GM21786 (cell line): ENCODE measurements at regions not wholly inside any gene's neighbourhood (a gene's known extent, or its start where the extent isn't known, plus 50 kb on each side); places are given as distances from the start of the nearest gene placed in this dataset.

Experiments
- ATAC-seq: cut with Tn5 transposase; IDR thresholded peaks from one replicate; pipeline ENCODE4 v1.9.1; 2021; ENCODE audit not compliant: unreplicated experiment

DNA sequence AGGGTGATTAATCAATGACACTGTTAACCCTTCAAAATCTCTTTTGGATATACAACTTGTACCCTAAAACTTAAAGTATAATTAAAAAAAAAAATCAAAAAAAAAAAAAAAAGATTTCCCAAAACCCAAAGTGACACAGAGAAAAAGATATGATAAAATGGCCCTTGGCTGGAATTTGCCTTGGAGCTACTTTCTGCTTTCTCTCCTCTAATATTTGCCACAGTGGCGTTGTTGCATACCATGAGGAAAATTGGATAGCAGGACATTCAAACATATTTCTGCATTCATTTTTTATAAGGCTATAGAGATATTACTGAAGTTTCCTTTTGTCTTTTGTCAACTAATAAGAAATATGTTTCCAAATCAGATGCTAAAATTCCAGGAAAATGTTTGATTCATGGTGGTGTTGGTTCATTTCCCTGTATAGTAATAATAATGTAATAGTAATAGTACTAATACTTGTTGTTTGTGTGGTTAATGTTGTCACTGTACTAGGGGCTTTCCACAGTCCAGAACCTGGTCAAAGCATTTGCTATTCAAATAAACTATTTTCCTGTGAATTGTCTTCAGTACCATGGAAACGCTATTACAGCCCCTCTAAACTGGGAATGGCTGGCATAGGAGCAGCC, 441.3 kb upstream of the THBS1 start:
- ATAC-seq, result peak; percentile 29

DNA sequence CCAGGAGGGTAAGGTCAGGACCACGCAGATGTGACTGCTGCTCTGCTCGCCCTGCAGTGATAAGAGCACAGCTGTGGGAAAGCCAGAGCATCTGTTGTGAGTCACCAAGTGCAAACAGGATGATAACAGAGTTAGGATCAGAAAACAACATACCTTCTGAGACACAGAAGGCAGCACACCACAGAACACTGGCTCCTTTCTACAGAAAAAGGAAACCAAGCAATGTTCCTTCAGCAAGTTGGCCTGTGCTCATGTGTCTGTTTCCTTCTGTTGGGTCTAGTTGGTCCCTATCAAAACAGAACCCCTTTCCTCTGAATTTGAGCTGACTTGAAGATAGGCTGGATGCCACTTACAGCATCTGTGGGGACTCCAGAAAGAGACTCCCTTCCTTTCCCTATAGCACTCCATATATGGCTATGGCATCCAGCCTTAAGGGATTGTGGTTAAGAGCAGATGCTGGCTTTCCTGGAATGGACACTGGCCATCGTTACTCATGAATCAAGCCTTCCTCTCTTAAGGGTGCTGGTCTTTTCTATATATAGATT, 440.7 kb upstream of the THBS1 start:
- ATAC-seq, result peak; percentile 61

- ATAC-seq, result no peak
Observed at GRCh38 chr15:39142500-39142899, 438.4 kb upstream of the THBS1 start.

DNA sequence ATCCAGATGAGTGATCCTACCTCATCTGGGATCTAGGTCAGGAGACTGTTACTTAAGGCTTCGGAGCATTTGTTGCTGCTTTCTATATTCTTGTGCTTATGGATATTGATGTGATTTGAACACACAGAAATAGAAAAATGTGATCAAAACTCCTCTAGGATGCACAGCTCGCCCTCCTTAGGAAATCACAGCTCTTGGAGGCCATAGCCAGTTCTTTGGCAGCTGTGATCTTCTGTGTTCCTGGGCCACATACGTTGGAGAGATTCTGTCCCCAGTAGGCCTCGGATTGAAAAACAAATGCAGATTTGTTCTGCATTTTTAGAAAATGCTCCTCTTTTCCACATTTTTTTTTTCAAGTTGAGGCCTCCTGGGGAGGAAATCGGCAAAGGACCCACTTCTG, 437.4 kb upstream of the THBS1 start:
- no peak for ATAC-seq

DNA sequence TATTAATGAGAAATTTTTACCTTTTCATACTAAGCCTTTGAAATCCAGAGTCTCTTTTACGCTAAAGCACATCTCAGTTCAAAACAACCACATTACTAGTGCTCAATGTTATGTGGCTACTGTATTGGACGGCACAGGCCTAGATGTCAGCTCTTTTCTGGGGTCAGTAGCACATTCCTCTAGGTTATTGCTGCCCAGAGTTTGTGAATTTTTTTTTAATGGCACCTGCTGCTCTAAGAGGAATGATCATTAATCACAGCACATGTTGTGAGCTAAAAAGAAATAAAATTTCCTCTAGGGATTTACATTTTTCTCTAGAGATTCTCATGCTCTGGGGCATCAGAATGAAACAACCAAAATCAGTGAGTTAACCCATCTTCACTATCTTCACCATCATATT, 436.8 kb upstream of the THBS1 start:
- no peak for ATAC-seq

GRCh38 chr15:39144613-39145499, 436.0 kb upstream of the THBS1 start:
- ATAC-seq, result no peak

- no peak for ATAC-seq
Observed at GRCh38 chr15:39145854-39146625, 434.8 kb upstream of the THBS1 start.

DNA sequence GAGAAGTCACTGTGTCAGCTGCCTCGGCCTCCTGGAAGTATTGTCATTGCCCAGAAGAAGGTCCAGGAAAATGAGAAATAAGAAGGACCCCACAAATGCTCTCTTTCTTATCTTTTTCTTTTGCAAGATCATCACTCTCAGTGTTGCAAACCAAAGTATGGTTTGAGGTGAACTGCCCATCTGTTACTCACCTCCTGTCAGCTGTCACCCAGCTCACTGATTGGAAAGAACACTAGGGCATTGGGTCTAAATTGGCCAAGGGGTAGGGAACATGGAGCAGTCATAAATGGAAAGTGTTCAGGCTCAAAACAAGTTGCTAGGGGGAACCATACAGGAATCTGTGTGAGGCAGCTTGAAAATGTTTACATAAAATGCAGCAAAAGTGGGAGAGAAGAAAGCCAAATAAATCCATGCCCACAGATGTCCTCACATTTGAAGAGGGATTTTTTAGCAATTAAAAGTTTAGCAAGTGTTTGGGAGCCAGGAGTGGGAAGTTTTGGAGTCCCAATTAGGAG, 431.2 kb upstream of the THBS1 start:
- no peak for ATAC-seq

DNA sequence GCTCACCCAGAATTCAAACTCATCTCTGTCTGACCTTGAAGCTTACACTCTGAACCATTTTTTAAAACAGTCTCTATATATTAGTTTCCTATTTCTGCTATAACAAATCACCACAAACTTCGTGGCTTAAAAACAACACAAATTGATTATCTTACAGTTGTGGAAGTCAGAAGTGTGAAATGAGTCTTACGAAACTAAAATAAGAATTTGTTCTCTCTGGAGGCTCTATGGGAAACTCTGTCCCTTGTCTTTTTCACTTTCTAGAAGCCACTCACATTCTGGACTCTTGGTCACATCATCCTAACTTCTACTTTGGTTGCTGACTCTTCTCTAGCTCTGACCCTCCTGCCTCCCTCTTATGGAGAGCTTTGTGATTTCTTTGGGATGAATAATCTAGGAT, 429.3 kb upstream of the THBS1 start:
- no peak for ATAC-seq

DNA sequence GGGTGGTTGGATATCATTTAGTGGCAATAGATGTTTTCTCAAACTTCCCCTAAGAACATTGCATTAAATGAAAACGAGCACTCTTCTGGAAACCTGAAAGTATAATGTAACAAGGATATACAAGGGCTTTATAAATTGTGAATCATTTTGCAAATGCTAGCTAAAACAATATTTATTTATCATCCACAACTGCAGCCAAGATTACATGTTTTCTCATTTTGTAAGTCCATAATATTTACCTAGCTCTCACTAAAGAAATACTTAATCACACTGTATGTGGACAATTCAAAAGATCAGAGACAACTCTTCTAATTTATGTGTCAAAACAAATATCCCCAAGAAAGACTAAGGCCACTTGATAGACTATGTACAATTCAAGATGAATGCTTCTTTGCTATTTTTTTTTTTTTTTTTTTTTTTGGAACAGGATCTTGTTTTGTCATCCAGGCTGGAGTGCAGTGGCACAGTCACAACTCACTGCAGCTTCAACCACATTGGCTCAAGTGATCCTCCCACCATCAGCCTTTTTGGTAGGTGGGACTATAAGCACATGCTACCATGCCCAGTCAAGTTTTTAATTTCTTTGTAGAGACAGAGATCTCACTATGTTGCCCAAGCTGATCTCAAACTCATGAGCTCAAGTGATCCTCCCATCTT, 427.7 kb upstream of the THBS1 start:
- no peak for ATAC-seq

DNA sequence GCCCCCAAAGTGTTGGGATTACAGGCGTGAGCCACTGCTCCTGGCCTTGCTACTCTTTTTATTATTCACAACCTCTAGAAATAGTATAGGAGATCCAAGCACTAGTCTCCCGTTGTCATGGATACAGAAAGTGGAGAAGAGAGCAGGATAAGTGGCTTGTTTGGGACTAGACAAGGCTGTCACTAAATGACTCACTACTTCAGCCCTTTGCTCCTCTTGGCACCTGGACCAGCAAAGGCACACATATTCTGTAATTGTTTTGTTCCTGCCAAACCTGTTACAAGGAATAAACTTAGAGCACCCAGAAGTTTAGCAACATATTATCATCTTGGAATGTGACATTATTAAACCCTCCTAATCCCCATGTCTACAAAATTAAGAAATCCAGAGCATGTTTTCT, 427.2 kb upstream of the THBS1 start:
- no peak for ATAC-seq

- no peak for ATAC-seq
Observed at GRCh38 chr15:39154227-39154638, 426.6 kb upstream of the THBS1 start.

GRCh38 chr15:39154776-39155175, 426.1 kb upstream of the THBS1 start:
- no peak for ATAC-seq

DNA sequence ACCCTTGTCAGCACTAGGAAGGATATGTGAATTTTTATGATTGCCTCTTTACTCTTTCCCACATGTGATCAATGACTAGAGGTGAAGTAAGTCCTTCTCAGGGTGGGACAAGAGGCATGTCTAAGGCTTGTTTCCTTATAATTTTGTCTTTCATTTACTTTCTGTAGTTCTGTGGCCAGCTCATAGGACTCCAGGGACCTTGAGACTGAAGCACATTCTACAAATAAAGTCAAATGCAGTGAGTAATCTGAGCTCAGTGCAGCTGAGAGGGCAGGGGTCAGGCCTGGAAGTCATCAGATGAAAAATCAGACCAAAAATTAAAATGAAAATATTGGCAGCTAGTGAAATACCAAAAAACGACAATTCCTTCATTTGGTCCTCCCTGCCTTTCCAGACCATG, 424.7 kb upstream of the THBS1 start:
- ATAC-seq, result no peak

DNA sequence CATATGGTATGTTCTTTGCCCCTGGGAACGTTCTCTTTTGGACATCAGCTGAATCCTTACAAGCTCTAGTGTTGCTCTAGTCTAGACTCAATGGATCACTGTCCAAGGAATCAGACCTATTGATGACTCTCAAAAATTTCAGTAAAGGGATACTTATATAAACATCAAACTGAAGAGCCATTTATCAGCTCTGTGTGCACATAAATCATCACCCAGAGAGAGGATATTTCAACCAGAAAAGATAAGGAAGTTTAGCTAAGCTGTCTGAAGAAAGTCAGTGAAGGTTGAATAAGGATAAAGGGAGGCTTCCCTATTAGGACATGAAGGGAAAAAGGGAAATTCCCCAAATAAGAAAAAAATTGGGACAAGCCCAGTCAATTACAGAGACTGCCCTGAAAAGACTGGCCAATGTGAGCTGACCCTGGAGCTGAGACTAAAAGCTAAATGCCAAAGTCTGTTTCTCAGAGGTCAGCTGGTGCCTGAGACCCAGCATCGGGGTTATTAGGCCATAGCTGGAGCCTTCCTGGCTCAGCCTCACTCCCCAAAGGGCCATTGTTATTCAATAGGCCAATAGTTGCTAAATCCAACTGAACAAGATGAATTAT, 424.1 kb upstream of the THBS1 start:
- no peak for ATAC-seq

- ATAC-seq, result no peak
Observed at GRCh38 chr15:39157882-39158281, 423.0 kb upstream of the THBS1 start.

DNA sequence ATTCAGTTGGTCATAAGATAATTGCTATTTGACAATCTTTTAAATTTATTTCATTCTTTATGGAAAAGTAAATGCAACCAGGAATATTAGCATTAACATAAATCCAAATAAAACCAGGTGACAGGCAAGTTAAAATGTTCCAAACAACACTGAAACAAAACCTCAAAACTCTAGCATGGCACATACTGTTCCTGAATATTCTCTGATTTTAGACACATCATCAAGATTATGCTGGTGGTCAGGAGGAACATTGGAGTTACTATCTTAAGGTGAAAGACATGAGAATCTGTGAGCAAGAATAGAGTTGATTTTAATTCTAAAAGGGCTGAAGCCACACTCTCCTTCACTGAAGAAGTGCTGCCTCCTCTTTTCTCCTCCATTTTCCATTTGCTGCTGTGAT, 421.0 kb upstream of the THBS1 start:
- ATAC-seq, result no peak

- ATAC-seq, result no peak
Observed at GRCh38 chr15:39161096-39161495, 419.8 kb upstream of the THBS1 start.

DNA sequence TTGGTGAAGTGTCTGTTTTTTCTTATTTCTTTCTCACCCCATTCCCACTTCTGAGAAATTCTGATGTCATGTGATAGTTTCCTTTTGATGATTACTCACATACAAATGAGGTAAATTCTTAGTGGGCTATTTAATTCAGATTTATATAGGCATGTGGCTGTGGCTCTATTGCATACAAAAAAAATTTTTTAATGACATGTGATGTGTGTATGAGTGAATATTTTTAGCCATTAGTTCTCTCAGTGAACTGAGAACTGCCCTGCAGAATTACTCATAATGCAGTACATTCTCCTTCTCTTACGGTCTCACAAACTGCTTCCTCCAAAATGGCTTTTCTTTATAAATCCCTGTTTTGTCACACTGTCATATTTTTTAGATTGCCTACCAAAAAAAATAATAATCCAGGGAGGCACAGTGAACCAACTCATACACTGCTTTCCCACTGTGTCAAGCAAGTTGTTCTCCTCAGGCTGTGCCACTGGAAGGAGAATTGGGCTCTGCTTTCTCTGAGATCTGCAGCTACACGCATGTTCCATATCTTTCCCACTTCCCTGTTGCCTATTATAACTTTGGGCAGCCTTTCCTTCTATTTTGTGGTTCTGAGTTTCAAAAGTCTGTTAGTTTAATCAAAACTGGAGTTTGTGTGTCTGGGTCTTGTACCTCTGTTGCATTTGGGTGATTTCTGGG, 415.7 kb upstream of the THBS1 start:
- no peak for ATAC-seq
